Neural progenitor cell (in vitro differentiated cells): ENCODE measurements at regions not wholly inside any gene's neighbourhood (a gene's known extent, or its start where the extent isn't known, plus 50 kb on each side); places are given as distances from the start of the nearest gene placed in this dataset.

Source experiments
- CTCF ChIP-seq: fragments of 200-600 bp; sonication (generic); IDR thresholded peaks from 2 replicates; pipeline ENCODE4 v1.5.1; 2017; ENCODE audit warnings: antibody characterized with exemption, mild to moderate bottlenecking
- EZH2 ChIP-seq: fragments of 200-600 bp; sonication (generic); IDR thresholded peaks from 2 replicates; pipeline ENCODE4 v1.6.1; 2017; ENCODE audit warnings: antibody characterized with exemption, mild to moderate bottlenecking, moderate library complexity
- EZH2phosphoT487 ChIP-seq: fragments of 200-600 bp; sonication (generic); IDR thresholded peaks from 2 replicates; pipeline ENCODE4 v1.6.1; 2017; ENCODE audit warnings: antibody characterized with exemption

GRCh38 chr14:82521191-82521590 lies 987.5 kb upstream of the SEL1L start:
- TF ChIP-seq CTCF: no peak
- no peak for TF ChIP-seq EZH2
- TF ChIP-seq EZH2phosphoT487: no peak
